SK-N-SH (cell line): ENCODE measurements at regions not wholly inside any gene's neighbourhood (a gene's known extent, or its start where the extent isn't known, plus 50 kb on each side); places are given as distances from the start of the nearest gene placed in this dataset.

Source experiments
- FOXM1 ChIP-seq: IDR thresholded peaks from 2 replicates; pipeline ENCODE4 v1.4.0; 2012; ENCODE audit warnings: low read depth, mild to moderate bottlenecking
- IRF3 ChIP-seq: fragments of 150-350 bp; IDR thresholded peaks from 2 replicates; pipeline ENCODE4 v1.6.1; 2016; ENCODE audit warnings: mild to moderate bottlenecking, low read depth, low read length
- SMC3 ChIP-seq: IDR thresholded peaks from 2 replicates; pipeline ENCODE4 v1.6.1; 2012; ENCODE audit warnings: low read depth, low read length, improper control_type of control experiment
- TAF1 ChIP-seq: IDR thresholded peaks from 2 replicates; pipeline ENCODE4 v1.6.1; 2012; ENCODE audit warnings: low read depth, mild to moderate bottlenecking, low read length, moderate library complexity, borderline replicate concordance

GRCh38 chr11:79966592-79966991 is 525.8 kb upstream of the TENM4 start:
- TF ChIP-seq FOXM1 = no peak
- no peak for TF ChIP-seq IRF3
- no peak for TF ChIP-seq SMC3
- TF ChIP-seq TAF1 = no peak
